DOHH2 (cell line): ENCODE measurements at regions not wholly inside any gene's neighbourhood (a gene's known extent, or its start where the extent isn't known, plus 50 kb on each side); places are given as distances from the start of the nearest gene placed in this dataset.

ENCODE experiments used
- EZH2phosphoT487 ChIP-seq: fragments of 200-600 bp; sonication (generic); IDR thresholded peaks from 2 replicates; pipeline ENCODE4 v1.6.1; 2017; ENCODE audit warnings: borderline replicate concordance, mild to moderate bottlenecking, antibody characterized with exemption, low read length, moderate library complexity, mixed read lengths
- TF ChIP-seq, protein P1 (sequence below): fragments of 200-600 bp; sonication (generic); IDR thresholded peaks from one replicate; pipeline ENCODE4 v1.5.1; 2014; ENCODE audit warnings: antibody characterized with exemption, mild to moderate bottlenecking, low read depth, low read length; ENCODE audit not compliant: poor library complexity, severe bottlenecking

DNA sequence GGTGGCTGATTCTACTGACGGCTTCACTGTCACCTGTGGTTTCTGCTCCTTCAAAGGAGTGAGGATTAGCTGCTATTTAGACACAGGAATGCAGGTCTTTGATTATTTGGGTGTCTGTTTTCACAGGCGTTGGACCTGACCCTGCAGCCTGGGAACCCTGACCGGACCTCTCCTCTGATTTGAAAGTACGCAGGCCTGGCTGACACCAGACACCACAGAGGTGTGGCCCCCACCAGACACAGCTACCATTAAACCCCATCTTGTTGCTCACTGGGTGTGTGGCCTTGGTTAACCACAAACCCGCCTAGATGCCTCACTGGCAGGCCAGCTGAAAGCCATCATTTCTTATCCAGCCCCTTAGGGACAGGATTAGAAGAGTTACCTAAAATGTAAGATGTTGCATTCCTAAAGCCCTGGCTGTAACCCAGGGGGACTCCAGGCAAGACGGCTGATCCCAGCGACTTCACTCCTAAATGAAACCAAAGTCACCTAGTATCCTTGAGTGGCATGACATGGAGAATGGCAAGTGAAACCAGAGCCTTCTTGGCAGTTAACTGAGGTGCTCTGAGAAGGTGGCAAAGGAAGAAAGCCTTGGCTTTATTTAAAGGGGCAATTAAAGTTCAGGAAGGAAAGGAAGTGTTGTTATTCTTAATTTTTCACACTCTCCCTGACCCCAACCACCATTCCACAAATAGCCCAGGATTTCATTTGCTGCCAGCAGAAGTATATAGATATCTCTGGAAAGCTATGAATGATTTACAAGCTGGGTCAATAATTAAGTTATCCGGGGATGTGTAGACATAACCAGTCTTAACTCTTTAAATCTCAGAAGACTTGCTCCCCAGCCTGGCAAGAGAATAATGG lies 169.9 kb downstream of the QRSL1 start:
- TF ChIP-seq, protein P1, sequence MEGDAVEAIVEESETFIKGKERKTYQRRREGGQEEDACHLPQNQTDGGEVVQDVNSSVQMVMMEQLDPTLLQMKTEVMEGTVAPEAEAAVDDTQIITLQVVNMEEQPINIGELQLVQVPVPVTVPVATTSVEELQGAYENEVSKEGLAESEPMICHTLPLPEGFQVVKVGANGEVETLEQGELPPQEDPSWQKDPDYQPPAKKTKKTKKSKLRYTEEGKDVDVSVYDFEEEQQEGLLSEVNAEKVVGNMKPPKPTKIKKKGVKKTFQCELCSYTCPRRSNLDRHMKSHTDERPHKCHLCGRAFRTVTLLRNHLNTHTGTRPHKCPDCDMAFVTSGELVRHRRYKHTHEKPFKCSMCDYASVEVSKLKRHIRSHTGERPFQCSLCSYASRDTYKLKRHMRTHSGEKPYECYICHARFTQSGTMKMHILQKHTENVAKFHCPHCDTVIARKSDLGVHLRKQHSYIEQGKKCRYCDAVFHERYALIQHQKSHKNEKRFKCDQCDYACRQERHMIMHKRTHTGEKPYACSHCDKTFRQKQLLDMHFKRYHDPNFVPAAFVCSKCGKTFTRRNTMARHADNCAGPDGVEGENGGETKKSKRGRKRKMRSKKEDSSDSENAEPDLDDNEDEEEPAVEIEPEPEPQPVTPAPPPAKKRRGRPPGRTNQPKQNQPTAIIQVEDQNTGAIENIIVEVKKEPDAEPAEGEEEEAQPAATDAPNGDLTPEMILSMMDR = no peak
- TF ChIP-seq EZH2phosphoT487 = no peak
